GM12865 (cell line): ENCODE measurements at regions not wholly inside any gene's neighbourhood (a gene's known extent, or its start where the extent isn't known, plus 50 kb on each side); places are given as distances from the start of the nearest gene placed in this dataset.

Experiments used
- DNase-seq: peaks from one replicate; pipeline ENCODE4 v3.0.0; 2010; ENCODE audit warnings: low read depth
- H3K4me3 ChIP-seq: 2 replicates; pipeline ENCODE4 v1.5.1; 2011; ENCODE audit warnings: mild to moderate bottlenecking, low read depth, low read length, control low read depth
- CTCF ChIP-seq: IDR thresholded peaks from 2 replicates; pipeline ENCODE4 v1.5.1; 2011; ENCODE audit warnings: low read length, control low read depth, low read depth, inconsistent platforms; ENCODE audit not compliant: insufficient read depth; ENCODE audit errors: missing control alignments

GRCh38 chr2:114063346-114063745 lies 173.5 kb downstream of the ACTR3 start:
- no peak for DNase-seq
- H3K4me3 ChIP-seq: no peak overlapping the region
- TF ChIP-seq CTCF: no peak

GRCh38 chr2:114065731-114066130 lies 175.8 kb downstream of the ACTR3 start:
- no peak for DNase-seq
- TF ChIP-seq CTCF: no peak
- no peak overlapping the region for H3K4me3 ChIP-seq

GRCh38 chr2:114066186-114066747 lies 176.4 kb downstream of the ACTR3 start:
- no peak for DNase-seq
- H3K4me3 ChIP-seq: no peak overlapping the region
- no peak for TF ChIP-seq CTCF

GRCh38 chr2:114068438-114068837 lies 178.5 kb downstream of the ACTR3 start:
- no peak for TF ChIP-seq CTCF
- DNase-seq: peak; percentile 9
- no peak overlapping the region for H3K4me3 ChIP-seq

GRCh38 chr2:114076961-114077360 lies 187.1 kb downstream of the ACTR3 start:
- DNase-seq: no peak
- TF ChIP-seq CTCF: no peak
- no peak overlapping the region for H3K4me3 ChIP-seq

GRCh38 chr2:114079366-114080004 lies 189.6 kb downstream of the ACTR3 start:
- DNase-seq: no peak
- no peak for TF ChIP-seq CTCF
- no peak overlapping the region for H3K4me3 ChIP-seq

- H3K4me3 ChIP-seq: no peak overlapping the region
- DNase-seq: no peak
- no peak for TF ChIP-seq CTCF
Observed at GRCh38 chr2:114082731-114083433, 193.0 kb downstream of the ACTR3 start.
